Panc1 (cell line): ENCODE measurements at regions not wholly inside any gene's neighbourhood (a gene's known extent, or its start where the extent isn't known, plus 50 kb on each side); places are given as distances from the start of the nearest gene placed in this dataset.

Source experiments
- ATAC-seq: fragments of 200-7000 bp; cut with Tn5 transposase; 2 replicates; pipeline ENCODE4 v1.9.1; 2020; ENCODE audit warnings: mild to moderate bottlenecking, moderate library complexity
- BruUV-seq: library from RNA; stranded (reverse); fragments of 400-500 nt; replicated peaks from 2 replicates; lab custom pipeline; 2021; lab: Mats Ljungman, UMichigan
- CTCF ChIA-PET: fragments of 300-600 bp; sonication (Branson Sonifier 250); formaldehyde crosslinking; loops from one replicate; lab custom pipeline; 2022; ENCODE audit warnings: antibody characterized with exemption; lab: Charles Lee
- POLR2A ChIA-PET: fragments of 300-600 bp; sonication (Branson Sonifier 250); formaldehyde crosslinking; loops from one replicate; lab custom pipeline; 2022; ENCODE audit warnings: antibody characterized with exemption; lab: Charles Lee
- DNase-seq: peaks from one replicate; pipeline ENCODE4 v3.0.0-alpha.2; 2010; ENCODE audit warnings: low read depth, low spot score
- H3K27ac ChIP-seq: 2 replicates; pipeline ENCODE4 v1.5.1; 2011; ENCODE audit warnings: mild to moderate bottlenecking, low read length, inconsistent platforms
- H3K27me3 ChIP-seq: fragments of 200-500 bp; sonication (Bioruptor generic); 2 replicates; pipeline ENCODE4 v1.6.0; 2014; ENCODE audit warnings: low read length, inconsistent platforms; ENCODE audit not compliant: control insufficient read depth, insufficient read depth
- H3K36me3 ChIP-seq: fragments of 200-500 bp; sonication (Bioruptor generic); 2 replicates; pipeline ENCODE4 v1.5.1; 2014; ENCODE audit warnings: inconsistent platforms, mild to moderate bottlenecking, low read length, moderate library complexity; ENCODE audit not compliant: control insufficient read depth, insufficient read depth
- H3K4me1 ChIP-seq: 2 replicates; pipeline ENCODE4 v1.5.1; 2011; ENCODE audit warnings: inconsistent platforms, mild to moderate bottlenecking, low read length, moderate library complexity; ENCODE audit not compliant: control insufficient read depth, insufficient read depth
- H3K4me3 ChIP-seq, 2 experiments: 2 replicates each; pipeline ENCODE4 v1.5.1; 2011 to 2012; ENCODE audit warnings: low read depth in 2 of 2, low read length in 2 of 2, mild to moderate bottlenecking in 2 of 2, inconsistent platforms in 1 of 2, moderate library complexity in 1 of 2
- H3K9me3 ChIP-seq: fragments of 200-500 bp; sonication (Bioruptor generic); 2 replicates; pipeline ENCODE4 v1.5.1; 2014; ENCODE audit warnings: low read depth, mild to moderate bottlenecking, inconsistent platforms, low read length, moderate library complexity; ENCODE audit not compliant: control insufficient read depth, insufficient read depth
- POLR2AphosphoS5 ChIP-seq: IDR thresholded peaks from 2 replicates; pipeline ENCODE4 v1.6.1; 2012; ENCODE audit warnings: mild to moderate bottlenecking, low read depth, low read length, moderate library complexity
- SIN3A ChIP-seq: IDR thresholded peaks from 2 replicates; pipeline ENCODE4 v1.6.1; 2012; ENCODE audit warnings: low read depth, mild to moderate bottlenecking, low read length, moderate library complexity, borderline replicate concordance; ENCODE audit not compliant: insufficient read depth
- TCF7L2 ChIP-seq: IDR thresholded peaks from 2 replicates; pipeline ENCODE4 v1.6.1; 2011; ENCODE audit warnings: mild to moderate bottlenecking, low read depth, low read length, inconsistent platforms
- in situ Hi-C: cut with HindIII; loops from 2 replicates; pipeline ENCODE4 v1.10.0; 2016; ENCODE audit warnings: low sequenced_read_pairs, low pct_unique_long_range_greater_than_20kb
- intact Hi-C: fragments of 100-400 bp; cut with micrococcal nuclease; formaldehyde crosslinking; loops from one replicate; pipeline ENCODE4 v1.10.0; 2022; ENCODE audit not compliant: unreplicated experiment
- TF ChIP-seq, protein P1 (sequence below), 2 experiments: IDR thresholded peaks; 2 replicates each; pipeline ENCODE4 v1.6.1; 2011 to 2012; ENCODE audit warnings: low read depth in 2 of 2, control low read depth in 1 of 2, low read length in 1 of 2, mild to moderate bottlenecking in 1 of 2, moderate library complexity in 1 of 2; ENCODE audit not compliant: insufficient read depth in 1 of 2
- TF ChIP-seq, protein P2 (sequence below): fragments of 450-650 bp; IDR thresholded peaks from 2 replicates; pipeline ENCODE4 v1.5.1; 2017; ENCODE audit warnings: mild to moderate bottlenecking

DNA sequence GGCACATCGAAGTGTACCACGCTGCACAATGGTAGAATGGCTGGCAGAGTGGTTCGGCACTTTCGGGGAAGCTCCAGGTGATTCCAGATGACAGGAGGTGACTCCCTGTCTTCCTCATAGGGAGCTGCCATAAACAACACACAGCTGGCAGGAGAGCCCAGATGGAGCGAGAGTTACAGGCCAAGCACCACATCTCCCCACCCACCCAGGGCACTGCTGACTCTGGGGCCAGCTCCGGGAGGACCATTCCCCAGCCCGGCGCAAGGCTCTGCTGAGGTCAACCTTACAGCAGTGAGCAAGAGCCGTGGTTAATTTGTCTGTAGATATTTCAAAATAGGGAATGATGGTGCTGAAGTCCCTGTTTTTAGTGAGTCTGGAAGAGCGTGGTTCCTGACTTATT is 78.8 kb upstream of the HMGXB4 start:
- Histone ChIP-seq H3K4me3 (no peak overlapping the region), H3K4me1 (no peaks in the 10 kb centered on the region), H3K27me3 (no peaks in the 10 kb centered on the region), H3K36me3 (no peaks in the 10 kb centered on the region), H3K27ac (no peak overlapping the region), H3K9me3 (no peaks in the 10 kb centered on the region)
- intact Hi-C loops (no loop called here), in situ Hi-C loops (no loop called here)
- no TSS peak for BruUV-seq
- TF ChIP-seq SIN3A (no peak), POLR2AphosphoS5 (no peak), TCF7L2 (no peak)
- TF ChIP-seq, protein P1, sequence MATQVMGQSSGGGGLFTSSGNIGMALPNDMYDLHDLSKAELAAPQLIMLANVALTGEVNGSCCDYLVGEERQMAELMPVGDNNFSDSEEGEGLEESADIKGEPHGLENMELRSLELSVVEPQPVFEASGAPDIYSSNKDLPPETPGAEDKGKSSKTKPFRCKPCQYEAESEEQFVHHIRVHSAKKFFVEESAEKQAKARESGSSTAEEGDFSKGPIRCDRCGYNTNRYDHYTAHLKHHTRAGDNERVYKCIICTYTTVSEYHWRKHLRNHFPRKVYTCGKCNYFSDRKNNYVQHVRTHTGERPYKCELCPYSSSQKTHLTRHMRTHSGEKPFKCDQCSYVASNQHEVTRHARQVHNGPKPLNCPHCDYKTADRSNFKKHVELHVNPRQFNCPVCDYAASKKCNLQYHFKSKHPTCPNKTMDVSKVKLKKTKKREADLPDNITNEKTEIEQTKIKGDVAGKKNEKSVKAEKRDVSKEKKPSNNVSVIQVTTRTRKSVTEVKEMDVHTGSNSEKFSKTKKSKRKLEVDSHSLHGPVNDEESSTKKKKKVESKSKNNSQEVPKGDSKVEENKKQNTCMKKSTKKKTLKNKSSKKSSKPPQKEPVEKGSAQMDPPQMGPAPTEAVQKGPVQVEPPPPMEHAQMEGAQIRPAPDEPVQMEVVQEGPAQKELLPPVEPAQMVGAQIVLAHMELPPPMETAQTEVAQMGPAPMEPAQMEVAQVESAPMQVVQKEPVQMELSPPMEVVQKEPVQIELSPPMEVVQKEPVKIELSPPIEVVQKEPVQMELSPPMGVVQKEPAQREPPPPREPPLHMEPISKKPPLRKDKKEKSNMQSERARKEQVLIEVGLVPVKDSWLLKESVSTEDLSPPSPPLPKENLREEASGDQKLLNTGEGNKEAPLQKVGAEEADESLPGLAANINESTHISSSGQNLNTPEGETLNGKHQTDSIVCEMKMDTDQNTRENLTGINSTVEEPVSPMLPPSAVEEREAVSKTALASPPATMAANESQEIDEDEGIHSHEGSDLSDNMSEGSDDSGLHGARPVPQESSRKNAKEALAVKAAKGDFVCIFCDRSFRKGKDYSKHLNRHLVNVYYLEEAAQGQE (IDR thresholded peaks at IDR 0.05; ENCODE audit: insufficient read depth in 1 of 2, low read depth in 2 of 2, low read length in 1 of 2): no peak
- TF ChIP-seq, protein P2, sequence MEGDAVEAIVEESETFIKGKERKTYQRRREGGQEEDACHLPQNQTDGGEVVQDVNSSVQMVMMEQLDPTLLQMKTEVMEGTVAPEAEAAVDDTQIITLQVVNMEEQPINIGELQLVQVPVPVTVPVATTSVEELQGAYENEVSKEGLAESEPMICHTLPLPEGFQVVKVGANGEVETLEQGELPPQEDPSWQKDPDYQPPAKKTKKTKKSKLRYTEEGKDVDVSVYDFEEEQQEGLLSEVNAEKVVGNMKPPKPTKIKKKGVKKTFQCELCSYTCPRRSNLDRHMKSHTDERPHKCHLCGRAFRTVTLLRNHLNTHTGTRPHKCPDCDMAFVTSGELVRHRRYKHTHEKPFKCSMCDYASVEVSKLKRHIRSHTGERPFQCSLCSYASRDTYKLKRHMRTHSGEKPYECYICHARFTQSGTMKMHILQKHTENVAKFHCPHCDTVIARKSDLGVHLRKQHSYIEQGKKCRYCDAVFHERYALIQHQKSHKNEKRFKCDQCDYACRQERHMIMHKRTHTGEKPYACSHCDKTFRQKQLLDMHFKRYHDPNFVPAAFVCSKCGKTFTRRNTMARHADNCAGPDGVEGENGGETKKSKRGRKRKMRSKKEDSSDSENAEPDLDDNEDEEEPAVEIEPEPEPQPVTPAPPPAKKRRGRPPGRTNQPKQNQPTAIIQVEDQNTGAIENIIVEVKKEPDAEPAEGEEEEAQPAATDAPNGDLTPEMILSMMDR: no peak
- POLR2A ChIA-PET: no interaction called here
- DNase-seq (no peak), ATAC-seq (no peak)
- CTCF ChIA-PET: interaction anchor here (0.7 kb wide), 1 partner anchor 1075 kb away, joined by 5 read pairs; no protein-coding TSS in a partner anchor

DNA sequence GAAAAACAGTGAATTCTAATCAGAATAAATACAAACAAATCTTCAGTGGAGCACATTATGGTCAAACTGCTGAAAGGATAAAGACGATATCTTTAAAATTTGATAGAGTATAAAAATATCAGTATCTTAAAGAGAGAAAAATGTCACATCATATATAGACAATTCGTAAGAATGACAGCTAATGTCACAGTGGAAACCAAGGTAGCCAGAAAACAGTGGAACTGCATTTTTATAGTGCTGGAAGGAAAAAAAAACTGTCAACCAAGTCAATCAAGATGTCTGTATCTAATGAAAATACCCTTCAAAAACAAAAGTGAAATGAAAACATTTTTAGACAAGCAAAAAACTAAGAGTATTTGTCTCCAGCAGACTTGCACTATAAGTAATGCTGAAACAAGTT is 73.4 kb upstream of the HMGXB4 start:
- no peak overlapping the region for H3K27ac ChIP-seq
- ChIA-PET POLR2A (no interaction called here), CTCF (no interaction called here)
- no TSS peak for BruUV-seq
- ATAC-seq: no peak
- no peak for DNase-seq
- TF ChIP-seq POLR2AphosphoS5 (no peak), TCF7L2 (no peak), SIN3A (no peak)
- TF ChIP-seq, protein P1 (IDR thresholded peaks at IDR 0.05; ENCODE audit: insufficient read depth in 1 of 2, low read depth in 2 of 2, low read length in 1 of 2): no peak
- TF ChIP-seq, protein P2: no peak
- H3K27me3 ChIP-seq: no peaks in the 10 kb centered on the region
- H3K4me1 ChIP-seq: no peaks in the 10 kb centered on the region
- H3K4me3 ChIP-seq: no peak overlapping the region
- intact Hi-C loops: no loop called here
- H3K36me3 ChIP-seq: no peaks in the 10 kb centered on the region
- in situ Hi-C loops: no loop called here
- H3K9me3 ChIP-seq: no peaks in the 10 kb centered on the region
